ENCODE measurements at regions not wholly inside any gene's neighbourhood (a gene's known extent, or its start where the extent isn't known, plus 50 kb on each side); places are given as distances from the start of the nearest gene placed in this dataset.

DNA sequence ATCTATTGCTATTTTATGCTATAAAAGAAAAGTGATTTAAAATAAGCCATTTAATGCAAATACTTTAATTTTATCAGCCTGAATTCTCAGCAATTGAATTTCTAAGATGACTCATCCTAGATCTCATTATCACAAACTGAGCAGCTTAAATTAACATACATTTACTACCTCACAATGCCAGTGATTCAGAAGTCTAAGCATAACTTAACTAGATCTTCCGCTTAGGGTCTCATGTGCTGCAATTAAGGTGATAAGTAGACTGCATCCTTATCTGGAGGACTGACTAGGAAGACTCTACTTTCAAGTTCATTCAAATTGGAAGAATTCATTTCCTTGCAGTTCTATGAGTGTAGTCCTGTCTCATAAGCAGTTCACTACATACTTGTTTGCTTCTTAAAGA is 286.6 kb downstream of the COL11A1 start:
- DNase-seq (ENCODE audit: low spot score), result no peak
- no peaks in the 10 kb centered on the region for H3K9me3 Mint-ChIP-seq (ENCODE audit: low read depth)
- no peaks in the 10 kb centered on the region for H3K4me1 Mint-ChIP-seq (ENCODE audit: low read depth)
- no peak overlapping the region for H3K4me3 Mint-ChIP-seq (ENCODE audit: unreplicated experiment)
- no peak overlapping the region for H3K27ac Mint-ChIP-seq (ENCODE audit: unreplicated experiment)
- no peaks in the 10 kb centered on the region for H3K36me3 Mint-ChIP-seq (ENCODE audit: low read depth)
- TF ChIP-seq, protein P1, sequence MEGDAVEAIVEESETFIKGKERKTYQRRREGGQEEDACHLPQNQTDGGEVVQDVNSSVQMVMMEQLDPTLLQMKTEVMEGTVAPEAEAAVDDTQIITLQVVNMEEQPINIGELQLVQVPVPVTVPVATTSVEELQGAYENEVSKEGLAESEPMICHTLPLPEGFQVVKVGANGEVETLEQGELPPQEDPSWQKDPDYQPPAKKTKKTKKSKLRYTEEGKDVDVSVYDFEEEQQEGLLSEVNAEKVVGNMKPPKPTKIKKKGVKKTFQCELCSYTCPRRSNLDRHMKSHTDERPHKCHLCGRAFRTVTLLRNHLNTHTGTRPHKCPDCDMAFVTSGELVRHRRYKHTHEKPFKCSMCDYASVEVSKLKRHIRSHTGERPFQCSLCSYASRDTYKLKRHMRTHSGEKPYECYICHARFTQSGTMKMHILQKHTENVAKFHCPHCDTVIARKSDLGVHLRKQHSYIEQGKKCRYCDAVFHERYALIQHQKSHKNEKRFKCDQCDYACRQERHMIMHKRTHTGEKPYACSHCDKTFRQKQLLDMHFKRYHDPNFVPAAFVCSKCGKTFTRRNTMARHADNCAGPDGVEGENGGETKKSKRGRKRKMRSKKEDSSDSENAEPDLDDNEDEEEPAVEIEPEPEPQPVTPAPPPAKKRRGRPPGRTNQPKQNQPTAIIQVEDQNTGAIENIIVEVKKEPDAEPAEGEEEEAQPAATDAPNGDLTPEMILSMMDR (IDR thresholded peaks at IDR 0.05), result no peak
- peaks cover 6% of the 10 kb centered on the region for H3K27me3 Mint-ChIP-seq (ENCODE audit: low read depth)

DNA sequence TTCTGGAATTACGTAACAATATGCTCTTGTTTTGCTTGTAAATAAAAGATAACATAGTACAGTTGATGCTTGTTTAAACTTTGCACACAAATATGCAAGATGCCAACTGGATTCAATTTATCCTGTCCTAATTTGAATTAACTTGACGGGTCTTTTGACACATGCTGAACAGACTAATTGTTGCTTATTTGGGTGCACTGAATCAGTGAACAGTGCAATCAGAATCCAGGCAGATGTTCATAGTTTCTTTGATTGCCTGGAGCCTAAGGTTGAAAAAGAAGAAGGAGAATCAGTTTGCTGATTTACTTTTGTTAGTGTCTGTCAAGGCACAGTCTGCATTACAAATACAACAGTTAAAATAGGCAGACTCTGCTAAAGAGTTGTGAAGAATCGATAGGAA is 307.9 kb downstream of the COL11A1 start:
- no peak overlapping the region for H3K27ac Mint-ChIP-seq (ENCODE audit: unreplicated experiment)
- H3K4me3 Mint-ChIP-seq (ENCODE audit: unreplicated experiment), result no peak overlapping the region
- TF ChIP-seq, protein P1 (IDR thresholded peaks at IDR 0.05), result no peak
- peaks cover 24% of the 10 kb centered on the region for H3K4me1 Mint-ChIP-seq (ENCODE audit: low read depth)
- peaks cover 4% of the 10 kb centered on the region for H3K9me3 Mint-ChIP-seq (ENCODE audit: low read depth)
- no peak for DNase-seq (ENCODE audit: low spot score)
- H3K36me3 Mint-ChIP-seq (ENCODE audit: low read depth), result no peaks in the 10 kb centered on the region
- H3K27me3 Mint-ChIP-seq (ENCODE audit: low read depth), result no peaks in the 10 kb centered on the region

DNA sequence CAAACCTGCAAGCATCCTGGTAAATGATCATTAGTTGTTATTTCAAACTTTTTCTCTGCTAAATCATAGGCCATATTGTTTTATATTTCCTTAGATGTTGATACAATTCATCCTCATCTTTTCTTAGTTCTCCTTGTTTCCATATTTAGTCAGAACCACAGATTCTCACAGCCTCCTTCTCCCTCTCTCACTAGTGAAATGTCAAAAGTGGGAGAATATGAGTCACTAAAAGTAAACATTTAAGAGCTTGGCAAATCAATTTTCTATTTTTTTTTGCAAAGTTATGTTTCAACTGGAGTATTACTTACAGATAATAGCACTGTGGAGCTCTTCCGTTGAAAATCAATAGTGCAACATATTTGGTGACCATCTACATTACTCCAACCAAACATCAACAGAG is 308.8 kb downstream of the COL11A1 start:
- no peaks in the 10 kb centered on the region for H3K9me3 Mint-ChIP-seq (ENCODE audit: low read depth)
- H3K27me3 Mint-ChIP-seq (ENCODE audit: low read depth), result peaks cover 1% of the 10 kb centered on the region
- no peaks in the 10 kb centered on the region for H3K36me3 Mint-ChIP-seq (ENCODE audit: low read depth)
- TF ChIP-seq, protein P1 (IDR thresholded peaks at IDR 0.05), result no peak
- peak overlapping the region; percentile 1 for H3K27ac Mint-ChIP-seq (ENCODE audit: unreplicated experiment)
- no peak overlapping the region for H3K4me3 Mint-ChIP-seq (ENCODE audit: unreplicated experiment)
- no peak for DNase-seq (ENCODE audit: low spot score)
- H3K4me1 Mint-ChIP-seq (ENCODE audit: low read depth), result peaks cover 24% of the 10 kb centered on the region

DNA sequence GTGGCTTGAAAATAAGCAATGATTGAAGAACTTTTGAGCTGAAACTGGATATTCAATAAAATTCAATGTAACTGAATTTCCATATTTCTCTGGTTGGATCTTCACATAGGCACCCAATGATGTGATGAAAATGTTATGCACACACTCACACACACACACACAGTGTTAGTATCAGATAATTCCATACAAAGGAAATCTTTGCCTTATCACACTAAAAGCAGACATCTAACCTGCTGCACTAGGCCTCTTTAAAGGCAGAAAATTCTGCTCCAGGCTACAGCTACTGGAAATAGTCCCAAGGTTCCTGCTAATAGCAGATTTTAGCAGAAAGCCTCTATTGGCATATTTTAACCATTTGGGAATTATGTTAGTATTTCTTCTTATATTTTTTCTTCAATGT is 309.6 kb downstream of the COL11A1 start:
- no peak overlapping the region for H3K4me3 Mint-ChIP-seq (ENCODE audit: unreplicated experiment)
- DNase-seq (ENCODE audit: low spot score), result no peak
- TF ChIP-seq, protein P1 (IDR thresholded peaks at IDR 0.05), result no peak
- H3K27me3 Mint-ChIP-seq (ENCODE audit: low read depth), result peaks cover 1% of the 10 kb centered on the region
- H3K36me3 Mint-ChIP-seq (ENCODE audit: low read depth), result no peaks in the 10 kb centered on the region
- H3K4me1 Mint-ChIP-seq (ENCODE audit: low read depth), result peaks cover 24% of the 10 kb centered on the region
- H3K9me3 Mint-ChIP-seq (ENCODE audit: low read depth), result no peaks in the 10 kb centered on the region
- no peak overlapping the region for H3K27ac Mint-ChIP-seq (ENCODE audit: unreplicated experiment)

DNA sequence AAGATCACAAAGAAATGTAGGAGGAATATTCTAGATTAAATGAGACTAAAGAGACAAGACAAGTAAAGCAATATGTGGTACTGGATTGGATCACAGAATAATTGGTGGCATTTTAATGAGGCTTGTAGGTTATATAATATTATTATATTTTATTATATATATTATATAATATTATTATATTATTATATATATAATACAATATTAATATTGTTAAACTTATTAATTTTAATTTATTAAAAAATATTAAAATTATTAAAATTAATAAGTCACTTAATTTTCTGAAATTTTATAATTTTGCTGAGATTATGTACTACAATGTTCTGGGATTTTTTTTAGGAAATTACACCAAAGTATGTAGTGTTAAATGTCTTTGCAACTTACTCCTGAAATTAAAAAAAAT is 311.9 kb downstream of the COL11A1 start:
- TF ChIP-seq, protein P1 (IDR thresholded peaks at IDR 0.05), result no peak
- Mint-ChIP-seq H3K36me3 (ENCODE audit: low read depth) (no peaks in the 10 kb centered on the region), H3K4me1 (ENCODE audit: low read depth) (peaks cover 24% of the 10 kb centered on the region), H3K27ac (ENCODE audit: unreplicated experiment) (no peak overlapping the region), H3K9me3 (ENCODE audit: low read depth) (no peaks in the 10 kb centered on the region), H3K27me3 (ENCODE audit: low read depth) (peaks cover 3% of the 10 kb centered on the region), H3K4me3 (ENCODE audit: unreplicated experiment) (no peak overlapping the region)
- DNase-seq (ENCODE audit: low spot score), result no peak

All from chondrocyte (in vitro differentiated cells).